Progenitor cell of endocrine pancreas (in vitro differentiated cells): ENCODE measurements at regions not wholly inside any gene's neighbourhood (a gene's known extent, or its start where the extent isn't known, plus 50 kb on each side); places are given as distances from the start of the nearest gene placed in this dataset.

Experiments used
- DNase-seq: peaks from one replicate; pipeline ENCODE4 v3.0.0; 2021; ENCODE audit warnings: low spot score; ENCODE audit not compliant: unreplicated experiment
- H3K27ac Mint-ChIP-seq: 2 replicates; pipeline ENCODE4 v1.8.0; 2021; ENCODE audit warnings: mild to moderate bottlenecking, moderate library complexity, mixed read lengths
- H3K27me3 Mint-ChIP-seq: 2 replicates; pipeline ENCODE4 v1.8.0; 2021; ENCODE audit warnings: mixed read lengths
- H3K36me3 Mint-ChIP-seq: 2 replicates; pipeline ENCODE4 v1.8.0; 2022; ENCODE audit warnings: mixed read lengths; ENCODE audit not compliant: insufficient read depth
- H3K4me1 Mint-ChIP-seq: 2 replicates; pipeline ENCODE4 v1.8.0; 2021; ENCODE audit warnings: low read depth, mixed read lengths
- H3K4me3 Mint-ChIP-seq: 2 replicates; pipeline ENCODE4 v1.8.0; 2021; ENCODE audit warnings: low read depth, mild to moderate bottlenecking, moderate library complexity, mixed read lengths
- H3K9me3 Mint-ChIP-seq: 2 replicates; pipeline ENCODE4 v1.8.0; 2021; ENCODE audit warnings: low read depth, mixed read lengths
- CTCF ChIP-seq: fragments of 200-600 bp; sonication (generic); IDR thresholded peaks from one replicate; pipeline ENCODE4 v1.5.0; 2021; ENCODE audit warnings: antibody characterized with exemption, mild to moderate bottlenecking; ENCODE audit not compliant: unreplicated experiment

- H3K36me3 Mint-ChIP-seq = peaks cover 3% of the 10 kb centered on the region
- peaks cover 15% of the 10 kb centered on the region for H3K4me1 Mint-ChIP-seq
- H3K9me3 Mint-ChIP-seq = peaks cover 5% of the 10 kb centered on the region
- no peak overlapping the region for H3K4me3 Mint-ChIP-seq
- no peak for TF ChIP-seq CTCF
- no peaks in the 10 kb centered on the region for H3K27me3 Mint-ChIP-seq
- no peak overlapping the region for H3K27ac Mint-ChIP-seq
- DNase-seq = no peak
Measured at GRCh38 chr14:71230897-71231296, 323.6 kb downstream of the PCNX1 start.

- no peak for DNase-seq
- no peak for TF ChIP-seq CTCF
- no peak overlapping the region for H3K4me3 Mint-ChIP-seq
- peak overlapping the region; percentile 45 for H3K27ac Mint-ChIP-seq
- H3K27me3 Mint-ChIP-seq = no peaks in the 10 kb centered on the region
- H3K36me3 Mint-ChIP-seq = peaks cover 3% of the 10 kb centered on the region
- peaks cover 15% of the 10 kb centered on the region for H3K4me1 Mint-ChIP-seq
- H3K9me3 Mint-ChIP-seq = peaks cover 5% of the 10 kb centered on the region
Measured at GRCh38 chr14:71231521-71232393, 324.5 kb downstream of the PCNX1 start.

- TF ChIP-seq CTCF = no peak
- Mint-ChIP-seq H3K27me3 (no peaks in the 10 kb centered on the region), H3K36me3 (peaks cover 3% of the 10 kb centered on the region), H3K27ac (no peak overlapping the region), H3K9me3 (peaks cover 5% of the 10 kb centered on the region), H3K4me1 (peaks cover 16% of the 10 kb centered on the region), H3K4me3 (no peak overlapping the region)
- no peak for DNase-seq
Measured at GRCh38 chr14:71232506-71232905, 325.2 kb downstream of the PCNX1 start.

- Mint-ChIP-seq H3K9me3 (no peaks in the 10 kb centered on the region), H3K27me3 (no peaks in the 10 kb centered on the region), H3K4me3 (no peak overlapping the region), H3K27ac (no peak overlapping the region), H3K4me1 (peaks cover 9% of the 10 kb centered on the region), H3K36me3 (no peaks in the 10 kb centered on the region)
- no peak for TF ChIP-seq CTCF
- DNase-seq = no peak
Measured at GRCh38 chr14:71235875-71236274, 328.6 kb downstream of the PCNX1 start.

- Mint-ChIP-seq H3K36me3 (no peaks in the 10 kb centered on the region), H3K27ac (peak overlapping the region; percentile 78), H3K4me3 (no peak overlapping the region), H3K27me3 (no peaks in the 10 kb centered on the region), H3K9me3 (no peaks in the 10 kb centered on the region), H3K4me1 (peaks cover 15% of the 10 kb centered on the region)
- no peak for TF ChIP-seq CTCF
- DNase-seq = no peak
Measured at GRCh38 chr14:71236487-71236886, 329.2 kb downstream of the PCNX1 start.
